Lower leg skin (tissue), 4 donors: ENCODE measurements at regions not wholly inside any gene's neighbourhood (a gene's known extent, or its start where the extent isn't known, plus 50 kb on each side); places are given as distances from the start of the nearest gene placed in this dataset.

Experiments
- DNase-seq, 2 donors: peaks; one replicate each; pipeline ENCODE4 v3.0.0-alpha.2; 2019; ENCODE audit warnings: low spot score in 2 of 2
- H3K4me3 ChIP-seq: fragments of 200-600 bp; sonication (generic); 2 replicates; pipeline ENCODE4 v1.5.1; 2017; ENCODE audit warnings: mild to moderate bottlenecking, low read depth; ENCODE audit not compliant: poor library complexity, severe bottlenecking
- POLR2A ChIP-seq, 2 donors: fragments of 450-650 bp; IDR thresholded peaks; one replicate each; pipeline ENCODE4 v1.6.1; 2016 to 2017; ENCODE audit warnings: antibody characterized with exemption in 2 of 2, mild to moderate bottlenecking in 1 of 2, moderate library complexity in 1 of 2
- WGBS, 2 donors: methylation state at CpG; one replicate each; pipeline ENCODE4 v1.1.5; 2018; 5-methylcytosine and 5-hydroxymethylcytosine counted together
- intact Hi-C: fragments of 100-400 bp; cut with DNase I; formaldehyde crosslinking; loops from one replicate; pipeline ENCODE4 v1.15.0; 2023; ENCODE audit warnings: low total_unique reads
- TF ChIP-seq, protein P1 (sequence below), 3 donors: fragments of 450-650 bp; IDR thresholded peaks; one replicate each; pipeline ENCODE4 v1.5.1; 2016; ENCODE audit warnings: antibody characterized with exemption in 3 of 3, mild to moderate bottlenecking in 3 of 3, moderate library complexity in 2 of 3

DNA sequence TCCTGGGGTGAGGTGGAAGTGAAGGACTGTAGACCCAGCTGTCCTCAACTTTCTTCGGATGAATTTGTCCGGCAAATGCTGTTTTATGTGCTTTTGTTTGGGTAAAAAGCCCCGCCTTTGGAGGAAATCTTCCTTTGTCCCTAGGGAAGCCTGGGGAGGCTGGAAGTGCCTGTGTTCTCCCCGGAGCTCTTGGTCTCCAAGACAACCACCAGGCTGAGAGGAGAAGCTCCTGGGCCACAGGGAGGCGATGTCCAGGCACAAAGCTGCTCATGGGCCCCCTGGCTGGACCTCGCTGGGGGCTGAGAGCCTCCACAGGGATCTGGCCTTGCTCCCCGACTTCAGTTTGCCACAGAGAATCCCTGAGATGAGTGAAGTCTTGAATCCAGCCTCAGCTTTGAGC, 293.1 kb upstream of the N4BP1 start:
- H3K4me3 ChIP-seq: no peak overlapping the region
- no peak for TF ChIP-seq POLR2A (IDR thresholded peaks at IDR 0.05)
- TF ChIP-seq, protein P1, sequence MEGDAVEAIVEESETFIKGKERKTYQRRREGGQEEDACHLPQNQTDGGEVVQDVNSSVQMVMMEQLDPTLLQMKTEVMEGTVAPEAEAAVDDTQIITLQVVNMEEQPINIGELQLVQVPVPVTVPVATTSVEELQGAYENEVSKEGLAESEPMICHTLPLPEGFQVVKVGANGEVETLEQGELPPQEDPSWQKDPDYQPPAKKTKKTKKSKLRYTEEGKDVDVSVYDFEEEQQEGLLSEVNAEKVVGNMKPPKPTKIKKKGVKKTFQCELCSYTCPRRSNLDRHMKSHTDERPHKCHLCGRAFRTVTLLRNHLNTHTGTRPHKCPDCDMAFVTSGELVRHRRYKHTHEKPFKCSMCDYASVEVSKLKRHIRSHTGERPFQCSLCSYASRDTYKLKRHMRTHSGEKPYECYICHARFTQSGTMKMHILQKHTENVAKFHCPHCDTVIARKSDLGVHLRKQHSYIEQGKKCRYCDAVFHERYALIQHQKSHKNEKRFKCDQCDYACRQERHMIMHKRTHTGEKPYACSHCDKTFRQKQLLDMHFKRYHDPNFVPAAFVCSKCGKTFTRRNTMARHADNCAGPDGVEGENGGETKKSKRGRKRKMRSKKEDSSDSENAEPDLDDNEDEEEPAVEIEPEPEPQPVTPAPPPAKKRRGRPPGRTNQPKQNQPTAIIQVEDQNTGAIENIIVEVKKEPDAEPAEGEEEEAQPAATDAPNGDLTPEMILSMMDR (IDR thresholded peaks at IDR 0.05): no peak
- no peak for DNase-seq
- 49 to 51% methylated on average over 7 of the region's 7 CpGs for WGBS, 2 donors
- intact Hi-C loops: no loop called here

DNA sequence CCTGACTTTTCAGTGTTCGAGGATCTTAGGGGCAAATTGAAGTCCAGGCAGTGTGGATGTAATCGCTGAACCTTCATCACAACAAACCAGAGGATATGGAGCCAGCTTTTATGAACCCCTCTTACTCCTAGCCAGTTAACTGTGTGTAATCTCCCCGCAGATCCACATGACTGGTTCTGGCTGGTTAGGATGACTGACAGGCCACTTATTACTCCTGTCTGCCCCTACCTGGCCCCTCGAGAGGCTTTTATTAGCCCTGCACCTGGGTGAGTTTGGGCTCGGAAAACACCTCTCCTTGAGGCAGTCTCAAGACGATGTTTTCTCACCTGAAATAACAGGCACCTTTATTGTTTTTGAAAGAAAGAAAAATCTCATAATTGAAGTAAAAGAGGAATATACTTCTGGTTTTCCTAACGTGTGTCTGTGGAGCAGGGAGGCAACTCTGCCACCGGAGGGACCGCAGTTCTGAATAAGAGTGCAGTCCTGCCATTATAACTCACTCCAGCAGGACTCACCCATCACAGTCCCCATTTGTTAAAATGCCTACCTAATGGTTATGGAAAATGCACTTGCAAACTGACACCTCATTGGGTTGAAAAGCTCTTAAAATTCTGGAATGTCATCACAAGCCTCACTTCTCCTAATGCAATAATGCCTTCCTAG, 291.9 kb upstream of the N4BP1 start:
- DNase-seq: no peak
- 36 to 43% methylated on average over 9 of the region's 9 CpGs for WGBS, 2 donors
- no peak for TF ChIP-seq POLR2A (IDR thresholded peaks at IDR 0.05)
- TF ChIP-seq, protein P1 (IDR thresholded peaks at IDR 0.05): no peak
- no peak overlapping the region for H3K4me3 ChIP-seq
- intact Hi-C loops: no loop called here

DNA sequence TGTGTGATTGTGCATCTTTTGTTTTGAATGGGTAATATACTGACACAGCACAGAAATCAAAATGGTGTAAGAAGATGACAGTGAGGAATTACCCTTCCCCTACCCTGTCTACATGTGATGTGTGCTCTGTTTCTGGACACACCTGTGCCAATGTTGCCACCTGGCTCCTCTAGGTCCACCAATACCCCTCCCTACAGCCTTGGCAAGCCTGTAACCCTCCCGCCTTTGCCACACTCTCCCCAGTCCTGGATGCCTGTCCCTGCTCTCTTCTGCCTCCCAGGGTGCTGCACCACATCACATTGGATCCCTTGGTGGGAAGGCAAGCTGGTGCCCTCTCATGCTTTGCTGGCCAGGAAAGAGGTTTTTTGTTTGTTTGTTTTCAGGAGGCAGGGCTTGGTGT, 289.5 kb upstream of the N4BP1 start:
- 64 to 78% methylated on average over 1 of the region's 1 CpG for WGBS, 2 donors
- peak in 1 of 2 donors; percentile 32 for DNase-seq
- TF ChIP-seq POLR2A (IDR thresholded peaks at IDR 0.05): no peak
- TF ChIP-seq, protein P1 (IDR thresholded peaks at IDR 0.05): no peak
- intact Hi-C loops: no loop called here
- H3K4me3 ChIP-seq: no peak overlapping the region

DNA sequence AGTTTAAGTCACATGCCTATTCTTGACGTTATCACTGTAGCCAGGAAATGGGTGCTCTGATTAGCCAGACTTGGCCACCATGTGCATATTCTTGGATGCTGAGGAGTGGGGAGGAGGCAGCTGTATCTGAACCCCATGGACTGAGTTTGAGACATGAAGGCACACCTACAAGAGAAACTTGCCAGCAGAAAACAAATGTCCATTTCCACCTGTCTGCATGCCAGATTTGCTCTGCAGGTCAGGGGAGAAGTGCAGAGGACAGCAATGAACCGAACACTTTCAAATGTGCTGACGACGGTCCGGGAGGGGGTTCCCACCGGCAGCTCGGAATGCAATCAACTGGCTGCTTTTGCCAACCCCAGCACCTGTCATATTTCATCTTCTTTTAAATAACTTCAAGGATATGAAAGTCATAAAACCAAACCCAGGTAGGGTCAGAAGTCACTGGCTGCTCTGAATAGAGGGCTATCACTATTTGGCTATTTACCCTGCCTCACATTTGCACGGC, 287.8 kb upstream of the N4BP1 start:
- intact Hi-C loops: no loop called here
- TF ChIP-seq, protein P1 (IDR thresholded peaks at IDR 0.05): no peak
- no peak for TF ChIP-seq POLR2A (IDR thresholded peaks at IDR 0.05)
- WGBS, 2 donors: 70 to 72% methylated on average over 8 of the region's 8 CpGs
- H3K4me3 ChIP-seq: no peak overlapping the region
- peak in 1 of 2 donors; percentile 61 for DNase-seq

DNA sequence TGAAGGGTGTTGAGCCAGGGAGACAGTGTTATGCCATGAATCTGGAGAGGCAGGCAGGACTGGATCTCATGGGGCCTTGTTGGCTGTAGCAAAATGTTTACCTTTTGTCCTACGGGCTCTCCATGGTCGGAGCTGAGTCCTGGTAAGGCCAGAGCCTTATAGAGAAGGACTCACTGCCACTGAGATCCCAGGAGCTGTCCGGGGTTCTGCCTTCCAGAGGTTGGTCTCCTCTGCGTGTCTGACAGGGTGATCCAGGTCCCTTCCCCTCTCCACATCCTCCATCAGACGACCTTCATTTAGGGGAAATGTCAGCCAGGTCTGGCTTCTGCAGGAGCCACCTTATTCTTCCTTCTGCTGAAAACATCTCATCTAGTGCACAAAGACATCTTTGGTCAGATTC, 285.2 kb upstream of the N4BP1 start:
- no peak for DNase-seq
- WGBS, 2 donors: 35 to 44% methylated on average over 5 of the region's 5 CpGs
- no peak overlapping the region for H3K4me3 ChIP-seq
- intact Hi-C loops: no loop called here
- TF ChIP-seq POLR2A (IDR thresholded peaks at IDR 0.05): no peak
- TF ChIP-seq, protein P1 (IDR thresholded peaks at IDR 0.05): no peak

DNA sequence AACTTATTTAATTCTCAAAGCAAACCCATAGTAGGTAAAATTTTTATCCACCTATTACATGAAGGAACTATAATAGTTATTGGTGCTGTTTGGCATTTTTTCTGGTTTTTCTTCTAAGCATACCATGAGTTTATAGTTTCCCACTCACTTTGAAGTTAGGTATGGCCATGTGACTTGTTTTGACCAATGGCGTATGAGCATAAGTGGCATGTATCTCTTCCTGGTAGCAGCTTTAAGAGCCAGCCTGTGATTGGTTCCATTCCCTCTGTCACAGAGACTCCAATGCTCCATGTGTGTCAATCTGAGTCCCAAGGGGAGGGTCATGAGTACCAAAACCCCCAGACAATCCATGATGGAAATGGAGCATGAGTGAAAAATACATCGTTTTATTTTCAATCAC, 282.9 kb upstream of the N4BP1 start:
- DNase-seq: no peak
- WGBS, 2 donors: 95 to 96% methylated on average over 2 of the region's 2 CpGs
- TF ChIP-seq, protein P1 (IDR thresholded peaks at IDR 0.05): no peak
- no peak for TF ChIP-seq POLR2A (IDR thresholded peaks at IDR 0.05)

More for the DNA sequence above, 282.9 kb upstream of the N4BP1 start:
- intact Hi-C loops: no loop called here
- no peak overlapping the region for H3K4me3 ChIP-seq
